GM23248 (cell line): ENCODE measurements at regions not wholly inside any gene's neighbourhood (a gene's known extent, or its start where the extent isn't known, plus 50 kb on each side); places are given as distances from the start of the nearest gene placed in this dataset.

Experiments
- DNase-seq: peaks from one replicate; pipeline ENCODE4 v3.0.0-alpha.2; 2015
- H2AFZ ChIP-seq: fragments of 200-600 bp; sonication (generic); 2 replicates; pipeline ENCODE4 v1.6.1; 2016; ENCODE audit warnings: antibody characterized with exemption
- H3F3A ChIP-seq: fragments of 200-600 bp; sonication (generic); 2 replicates; pipeline ENCODE4 v1.6.1; 2016; ENCODE audit warnings: mild to moderate bottlenecking, antibody characterized with exemption, mixed run types; ENCODE audit not compliant: insufficient read depth
- H3K27ac ChIP-seq: fragments of 200-600 bp; sonication (generic); 2 replicates; pipeline ENCODE4 v1.5.1; 2016; ENCODE audit warnings: mild to moderate bottlenecking
- H3K27me3 ChIP-seq: fragments of 200-600 bp; sonication (generic); replicated peaks from 2 replicates; pipeline ENCODE4 v1.6.1; 2016; ENCODE audit warnings: mild to moderate bottlenecking; ENCODE audit not compliant: insufficient read depth
- H3K36me3 ChIP-seq: fragments of 200-600 bp; sonication (generic); 2 replicates; pipeline ENCODE4 v1.6.1; 2016; ENCODE audit warnings: low read depth, mild to moderate bottlenecking
- H3K4me1 ChIP-seq: fragments of 200-600 bp; sonication (generic); 2 replicates; pipeline ENCODE4 v1.6.1; 2016; ENCODE audit warnings: mild to moderate bottlenecking; ENCODE audit not compliant: insufficient read depth
- H3K4me2 ChIP-seq: fragments of 200-600 bp; sonication (generic); one replicate; pipeline ENCODE4 v1.6.1; 2016; ENCODE audit warnings: mild to moderate bottlenecking; ENCODE audit not compliant: unreplicated experiment
- H3K4me3 ChIP-seq: fragments of 200-600 bp; sonication (generic); 2 replicates; pipeline ENCODE4 v1.5.1; 2016; ENCODE audit warnings: mild to moderate bottlenecking
- H3K79me2 ChIP-seq: fragments of 200-600 bp; sonication (generic); 2 replicates; pipeline ENCODE4 v1.6.1; 2016; ENCODE audit warnings: mild to moderate bottlenecking; ENCODE audit not compliant: insufficient read depth
- H3K9ac ChIP-seq: fragments of 200-600 bp; sonication (generic); 2 replicates; pipeline ENCODE4 v1.6.1; 2016; ENCODE audit warnings: mild to moderate bottlenecking
- H3K9me2 ChIP-seq: fragments of 200-600 bp; sonication (generic); 2 replicates; pipeline ENCODE4 v1.6.1; 2016; ENCODE audit warnings: mixed run types, mild to moderate bottlenecking, moderate library complexity; ENCODE audit not compliant: insufficient read depth
- H3K9me3 ChIP-seq: fragments of 200-600 bp; sonication (generic); one replicate; pipeline ENCODE4 v1.6.1; 2017; ENCODE audit warnings: low read depth
- H4K20me1 ChIP-seq: fragments of 200-600 bp; sonication (generic); 2 replicates; pipeline ENCODE4 v1.6.0; 2016; ENCODE audit not compliant: insufficient read depth
- EZH2 ChIP-seq: fragments of 200-600 bp; sonication (generic); IDR thresholded peaks from 2 replicates; pipeline ENCODE4 v1.6.1; 2018; ENCODE audit warnings: antibody characterized with exemption, mild to moderate bottlenecking; ENCODE audit not compliant: insufficient read depth, poor library complexity, severe bottlenecking
- EZH2phosphoT487 ChIP-seq: fragments of 200-600 bp; sonication (generic); IDR thresholded peaks from 2 replicates; pipeline ENCODE4 v1.6.1; 2018; ENCODE audit warnings: antibody characterized with exemption, moderate library complexity, mild to moderate bottlenecking, low read depth; ENCODE audit not compliant: insufficient read depth
- WGBS, 2 experiments: methylation state at CpG; one replicate each; pipeline ENCODE4 v1.1.6; 2015 to 2017; ENCODE audit warnings: low lambda C conversion rate in 2 of 2, low coverage in 1 of 2; ENCODE audit errors: missing lambda C conversion rate in 2 of 2; 5-methylcytosine and 5-hydroxymethylcytosine counted together
- in situ Hi-C: fragments of 300-500 bp; cut with MboI; formaldehyde crosslinking; loops from 2 replicates; pipeline ENCODE4 v1.15.0; 2020

GRCh38 chr14:31955936-31956579, 121.0 kb upstream of the ARHGAP5 start:
- Histone ChIP-seq H3K36me3 (no peaks in the 10 kb centered on the region), H3K79me2 (no peaks in the 10 kb centered on the region), H3K4me2 (no peak overlapping the region), H3K9me2 (no peaks in the 10 kb centered on the region), H2AFZ (no peak overlapping the region), H3K27me3 (no peaks in the 10 kb centered on the region), H4K20me1 (no peaks in the 10 kb centered on the region), H3K4me3 (no peak overlapping the region), H3K9ac (no peak overlapping the region), H3K27ac (no peak overlapping the region), H3F3A (no peaks in the 10 kb centered on the region), H3K9me3 (no peaks in the 10 kb centered on the region), H3K4me1 (peaks cover 1% of the 10 kb centered on the region)
- DNase-seq, result peak; percentile 24
- 77 to 81% methylated on average over 5 of the region's 5 CpGs for WGBS, 2 experiments
- TF ChIP-seq EZH2phosphoT487 (no peak), EZH2 (no peak)
- in situ Hi-C loops, result no loop called here

- no peaks in the 10 kb centered on the region for H3K79me2 ChIP-seq
- no peaks in the 10 kb centered on the region for H4K20me1 ChIP-seq
- H3K4me1 ChIP-seq, result 0 out of 2 replicates have a peak, but pooled peaks cover 3% of the 10 kb centered on the region
- TF ChIP-seq EZH2phosphoT487 (no peak), EZH2 (no peak)
- H2AFZ ChIP-seq, result no peak overlapping the region
- no peak overlapping the region for H3K4me3 ChIP-seq
- H3K9me3 ChIP-seq, result no peaks in the 10 kb centered on the region
- WGBS, 2 experiments, result 84 to 86% methylated on average over 2 of the region's 2 CpGs
- H3K9ac ChIP-seq, result no peak overlapping the region
- H3F3A ChIP-seq, result no peaks in the 10 kb centered on the region
- no peak for DNase-seq
- H3K27me3 ChIP-seq, result no peaks in the 10 kb centered on the region
- no peaks in the 10 kb centered on the region for H3K36me3 ChIP-seq
- no peak overlapping the region for H3K4me2 ChIP-seq
- no peaks in the 10 kb centered on the region for H3K9me2 ChIP-seq
- H3K27ac ChIP-seq, result no peak overlapping the region
- in situ Hi-C loops, result no loop called here
These were observed 119.5 kb upstream of the ARHGAP5 start for GRCh38 chr14:31957565-31957964.

- in situ Hi-C loops, result no loop called here
- no peak overlapping the region for H3K27ac ChIP-seq
These were observed 117.1 kb upstream of the ARHGAP5 start for GRCh38 chr14:31960039-31960438.

GRCh38 chr14:31961896-31962295, 115.2 kb upstream of the ARHGAP5 start:
- Histone ChIP-seq H3K4me3 (no peak overlapping the region), H4K20me1 (no peaks in the 10 kb centered on the region), H3K4me1 (0 out of 2 replicates have a peak, but pooled peaks cover 3% of the 10 kb centered on the region), H2AFZ (no peak overlapping the region), H3K9ac (no peak overlapping the region), H3F3A (no peaks in the 10 kb centered on the region), H3K9me3 (no peaks in the 10 kb centered on the region), H3K36me3 (no peaks in the 10 kb centered on the region), H3K9me2 (no peaks in the 10 kb centered on the region), H3K27me3 (no peaks in the 10 kb centered on the region), H3K27ac (no peak overlapping the region), H3K4me2 (no peak overlapping the region), H3K79me2 (no peaks in the 10 kb centered on the region)
- TF ChIP-seq EZH2phosphoT487 (no peak), EZH2 (no peak)
- 97% methylated on average over 3 of the region's 3 CpGs for WGBS, 2 experiments
- no peak for DNase-seq
- in situ Hi-C loops, result no loop called here

More at GRCh38 chr14:31960039-31960438, 117.1 kb upstream of the ARHGAP5 start:
- Histone ChIP-seq H3K9me2 (no peaks in the 10 kb centered on the region), H3K27me3 (no peaks in the 10 kb centered on the region), H3K9me3 (no peaks in the 10 kb centered on the region), H3K4me3 (no peak overlapping the region), H4K20me1 (no peaks in the 10 kb centered on the region), H3K4me1 (0 out of 2 replicates have a peak, but pooled peaks cover 3% of the 10 kb centered on the region), H2AFZ (no peak overlapping the region), H3K9ac (no peak overlapping the region), H3K4me2 (no peak overlapping the region), H3K36me3 (no peaks in the 10 kb centered on the region), H3K79me2 (no peaks in the 10 kb centered on the region), H3F3A (no peaks in the 10 kb centered on the region)
- 64 to 67% methylated on average over 5 of the region's 5 CpGs for WGBS, 2 experiments
- TF ChIP-seq EZH2, result no peak
- TF ChIP-seq EZH2phosphoT487, result no peak
- DNase-seq, result peak; percentile 25

- Histone ChIP-seq H3K27ac (no peak overlapping the region), H3K9me2 (no peaks in the 10 kb centered on the region), H3K9me3 (no peaks in the 10 kb centered on the region), H3K4me3 (no peak overlapping the region), H3K4me1 (peaks cover 7% of the 10 kb centered on the region), H3K27me3 (no peaks in the 10 kb centered on the region), H3K4me2 (no peak overlapping the region), H3K9ac (no peak overlapping the region), H3F3A (peaks cover 7% of the 10 kb centered on the region), H3K36me3 (no peaks in the 10 kb centered on the region), H4K20me1 (no peaks in the 10 kb centered on the region), H2AFZ (no peak overlapping the region), H3K79me2 (no peaks in the 10 kb centered on the region)
- WGBS, 2 experiments, result 91 to 97% methylated on average over 4 of the region's 4 CpGs
- DNase-seq, result no peak
- in situ Hi-C loops, result no loop called here
- TF ChIP-seq EZH2, result no peak
- no peak for TF ChIP-seq EZH2phosphoT487
These were observed 114.2 kb upstream of the ARHGAP5 start for GRCh38 chr14:31962920-31963319.
